PC-9 (cell line): ENCODE measurements at regions not wholly inside any gene's neighbourhood (a gene's known extent, or its start where the extent isn't known, plus 50 kb on each side); places are given as distances from the start of the nearest gene placed in this dataset. TPM values are rescaled to one million over a fixed set of nuclear protein-coding genes. Genes with fewer than 3 reads are reported as not detected.
A peak's percentile ranks its signal among the peaks of the same experiment; 100 is the strongest.
"Not testable (repeated sequence)": the region's sequence is repeated elsewhere in the genome, so short reads cannot be mapped to it uniquely, and the experiment has no call there.

ENCODE experiments used
- BruUV-seq: library from RNA; stranded (reverse); fragments of 400-500 nt; replicated peaks from 2 replicates; lab custom pipeline; 2021; lab: Mats Ljungman, UMichigan
- CTCF ChIA-PET: fragments of 300-600 bp; sonication (Branson Sonifier 250); formaldehyde crosslinking; loops from one replicate; lab custom pipeline; 2022; ENCODE audit warnings: antibody characterized with exemption; lab: Charles Lee
- POLR2A ChIA-PET: fragments of 300-600 bp; sonication (Branson Sonifier 250); formaldehyde crosslinking; loops from one replicate; lab custom pipeline; 2022; ENCODE audit warnings: antibody characterized with exemption; ENCODE audit not compliant: unreplicated experiment; lab: Charles Lee
- DNase-seq, 2 experiments: peaks; one replicate each; pipeline versions ENCODE4 v3.0.0 to v3.0.0-alpha.2; 2015 to 2022; ENCODE audit warnings: mixed read lengths in 1 of 2
- H2AFZ ChIP-seq: fragments of 200-600 bp; sonication (generic); 2 replicates; pipeline ENCODE4 v1.8.1; 2017; ENCODE audit warnings: antibody characterized with exemption
- H3F3A ChIP-seq: fragments of 200-600 bp; sonication (generic); 2 replicates; pipeline ENCODE4 v1.8.1; 2017; ENCODE audit warnings: antibody characterized with exemption, mild to moderate bottlenecking, low read depth; ENCODE audit not compliant: insufficient read depth
- H3K27ac ChIP-seq: fragments of 200-600 bp; sonication (generic); 2 replicates; pipeline ENCODE4 v1.6.1; 2016; ENCODE audit warnings: mixed run types
- H3K27me3 ChIP-seq: fragments of 200-600 bp; sonication (generic); 2 replicates; pipeline ENCODE4 v1.6.1; 2016; ENCODE audit warnings: low read depth, mixed run types; ENCODE audit not compliant: insufficient read depth
- H3K36me3 ChIP-seq: fragments of 200-600 bp; sonication (generic); 2 replicates; pipeline ENCODE4 v1.6.1; 2016; ENCODE audit warnings: low read depth, mixed run types
- H3K4me1 ChIP-seq: fragments of 200-600 bp; sonication (generic); replicated peaks from 2 replicates; pipeline ENCODE4 v1.6.1; 2016; ENCODE audit warnings: mixed run types; ENCODE audit not compliant: insufficient read depth
- H3K4me2 ChIP-seq: fragments of 200-600 bp; sonication (generic); 2 replicates; pipeline ENCODE4 v1.6.1; 2017; ENCODE audit warnings: mixed run types
- H3K4me3 ChIP-seq: fragments of 200-600 bp; sonication (generic); 2 replicates; pipeline ENCODE4 v1.6.1; 2016; ENCODE audit warnings: mixed run types
- H3K79me2 ChIP-seq: fragments of 200-600 bp; sonication (generic); 2 replicates; pipeline ENCODE4 v1.6.1; 2017; ENCODE audit warnings: low read depth, mixed run types
- H3K9me2 ChIP-seq: fragments of 200-600 bp; sonication (generic); 2 replicates; pipeline ENCODE4 v1.8.1; 2017; ENCODE audit warnings: mild to moderate bottlenecking; ENCODE audit not compliant: insufficient read depth
- H3K9me3 ChIP-seq: fragments of 200-600 bp; sonication (generic); 2 replicates; pipeline ENCODE4 v1.8.1; 2016; ENCODE audit warnings: low read depth; ENCODE audit not compliant: insufficient read depth
- H4K20me1 ChIP-seq: fragments of 200-600 bp; sonication (generic); 2 replicates; pipeline ENCODE4 v1.8.1; 2017; ENCODE audit not compliant: insufficient read depth
- CTCF ChIP-seq: fragments of 200-600 bp; sonication (generic); conservative IDR thresholded peaks from 2 replicates; pipeline ENCODE4 v1.6.1; 2017; ENCODE audit warnings: mixed run types, antibody characterized with exemption, mild to moderate bottlenecking, moderate library complexity
- EZH2 ChIP-seq: fragments of 200-600 bp; sonication (generic); IDR thresholded peaks from 2 replicates; pipeline ENCODE4 v1.8.0; 2017; ENCODE audit warnings: antibody characterized with exemption, low read depth
- intact Hi-C: fragments of 100-400 bp; cut with micrococcal nuclease; formaldehyde crosslinking; loops from one replicate; pipeline ENCODE4 v1.10.0; 2022; ENCODE audit not compliant: unreplicated experiment
- microRNA-seq: library from miRNA; unstranded; fragments of <30 nt; microRNA quantifications from one replicate; pipeline ENCODE4 v1.2.0, GENCODE V29; 2021; ENCODE audit warnings: borderline number of aligned reads, borderline replicate concordance

- intact Hi-C loops, result no loop called here
- Histone ChIP-seq H3K27ac (no peak overlapping the region), H3F3A (peaks cover 5% of the 10 kb centered on the region; the same call in 1 of the 2 replicates), H4K20me1 (no peaks in the 10 kb centered on the region), H3K4me2 (no peak overlapping the region), H3K27me3 (no peaks in the 10 kb centered on the region), H3K9me3 (no peaks in the 10 kb centered on the region), H2AFZ (no peak overlapping the region), H3K36me3 (no peaks in the 10 kb centered on the region), H3K79me2 (no peaks in the 10 kb centered on the region), H3K4me3 (no peak overlapping the region), H3K4me1 (peaks cover 16% of the 10 kb centered on the region), H3K9me2 (no peaks in the 10 kb centered on the region)
- POLR2A ChIA-PET, result no interaction called here
- BruUV-seq, result no TSS peak
- no peak for DNase-seq
- CTCF ChIA-PET, result no interaction called here
- no peak for TF ChIP-seq CTCF
- no peak for TF ChIP-seq EZH2
Measured at GRCh38 chrX:73913580-73913979, 61.1 kb upstream of the XIST start.

- H3K36me3 ChIP-seq, H3K9me3 ChIP-seq, H3K9me2 ChIP-seq, H3K4me2 ChIP-seq, H3K27ac ChIP-seq, H3K4me1 ChIP-seq, H3F3A ChIP-seq, BruUV-seq, POLR2A ChIA-PET, H4K20me1 ChIP-seq, H3K27me3 ChIP-seq, H3K79me2 ChIP-seq, CTCF ChIA-PET, H3K4me3 ChIP-seq, DNase-seq, intact Hi-C loops, H2AFZ ChIP-seq: not testable (repeated sequence)
Measured at GRCh38 chrX:73911946-73912345, 59.4 kb upstream of the XIST start.

- H4K20me1 ChIP-seq, H3K79me2 ChIP-seq, H3K27ac ChIP-seq, H2AFZ ChIP-seq, H3K4me2 ChIP-seq, POLR2A ChIA-PET, H3K4me1 ChIP-seq, DNase-seq, intact Hi-C loops, H3K9me2 ChIP-seq, H3K36me3 ChIP-seq, BruUV-seq, CTCF ChIA-PET, H3F3A ChIP-seq, H3K4me3 ChIP-seq, H3K9me3 ChIP-seq, H3K27me3 ChIP-seq: not testable (repeated sequence)
Measured at GRCh38 chrX:73905749-73906374, 53.3 kb upstream of the XIST start.

GRCh38 chrX:73903941-73904340, 51.4 kb upstream of the XIST start:
- TF ChIP-seq CTCF (no peak), EZH2 (no peak)
- no peak overlapping the region for H3K27ac ChIP-seq
- POLR2A ChIA-PET, result no interaction called here

More at GRCh38 chrX:73903941-73904340, 51.4 kb upstream of the XIST start:
- Histone ChIP-seq H4K20me1 (no peaks in the 10 kb centered on the region), H3K4me2 (no peak overlapping the region), H3K4me3 (no peak overlapping the region), H3K9me2 (no peaks in the 10 kb centered on the region), H3K79me2 (no peaks in the 10 kb centered on the region), H3F3A (no peaks in the 10 kb centered on the region), H2AFZ (no peak overlapping the region), H3K4me1 (no peaks in the 10 kb centered on the region), H3K9me3 (no peaks in the 10 kb centered on the region; the same call in 1 of the 2 replicates), H3K27me3 (no peaks in the 10 kb centered on the region), H3K36me3 (no peaks in the 10 kb centered on the region)
- intact Hi-C loops, result no loop called here
- no TSS peak for BruUV-seq
- no peak for DNase-seq
- CTCF ChIA-PET, result no interaction called here

Small RNA genes lying in the stretch of these regions (microRNA-seq; reads per million reads assigned to microRNA genes)
- not detected for gene MIR374B
- gene MIR374C, result not detected
- gene MIR421, result 175 reads per million, percentile 58 among the genes with 10 or more reads in this experiment
